ENCODE measurements at regions not wholly inside any gene's neighbourhood (a gene's known extent, or its start where the extent isn't known, plus 50 kb on each side); places are given as distances from the start of the nearest gene placed in this dataset.

DNA sequence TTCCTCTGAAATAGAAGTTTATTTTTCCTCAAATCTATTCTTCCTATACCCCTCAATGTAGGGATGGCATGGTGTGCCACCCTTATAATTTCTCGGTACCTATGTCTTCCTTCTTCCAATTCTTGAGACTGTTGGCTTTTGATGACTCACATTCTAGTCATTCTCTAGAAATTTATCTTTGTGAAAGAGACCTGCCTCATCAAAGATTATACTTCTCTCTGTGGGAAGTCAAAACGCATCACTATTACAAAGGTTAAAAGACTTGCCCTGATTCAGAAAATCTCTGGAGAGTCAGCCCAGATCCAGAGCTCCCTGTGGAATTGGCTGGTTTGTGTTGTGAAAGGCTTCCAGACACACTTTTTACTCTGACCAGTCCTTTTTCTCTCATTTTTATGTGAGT, 65.9 kb upstream of the FSTL5 start:
- DNase-seq (ENCODE audit: low read depth): no peak
- ChIA-PET CTCF (no interaction called here), POLR2A (no interaction called here)
- TF ChIP-seq, protein P1, sequence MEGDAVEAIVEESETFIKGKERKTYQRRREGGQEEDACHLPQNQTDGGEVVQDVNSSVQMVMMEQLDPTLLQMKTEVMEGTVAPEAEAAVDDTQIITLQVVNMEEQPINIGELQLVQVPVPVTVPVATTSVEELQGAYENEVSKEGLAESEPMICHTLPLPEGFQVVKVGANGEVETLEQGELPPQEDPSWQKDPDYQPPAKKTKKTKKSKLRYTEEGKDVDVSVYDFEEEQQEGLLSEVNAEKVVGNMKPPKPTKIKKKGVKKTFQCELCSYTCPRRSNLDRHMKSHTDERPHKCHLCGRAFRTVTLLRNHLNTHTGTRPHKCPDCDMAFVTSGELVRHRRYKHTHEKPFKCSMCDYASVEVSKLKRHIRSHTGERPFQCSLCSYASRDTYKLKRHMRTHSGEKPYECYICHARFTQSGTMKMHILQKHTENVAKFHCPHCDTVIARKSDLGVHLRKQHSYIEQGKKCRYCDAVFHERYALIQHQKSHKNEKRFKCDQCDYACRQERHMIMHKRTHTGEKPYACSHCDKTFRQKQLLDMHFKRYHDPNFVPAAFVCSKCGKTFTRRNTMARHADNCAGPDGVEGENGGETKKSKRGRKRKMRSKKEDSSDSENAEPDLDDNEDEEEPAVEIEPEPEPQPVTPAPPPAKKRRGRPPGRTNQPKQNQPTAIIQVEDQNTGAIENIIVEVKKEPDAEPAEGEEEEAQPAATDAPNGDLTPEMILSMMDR (IDR thresholded peaks at IDR 0.05; ENCODE audit: insufficient read depth, low read depth, low read length): no peak
- no peak overlapping the region for H3K4me3 ChIP-seq (ENCODE audit: low read depth, low read length)
- no peaks in the 10 kb centered on the region for H3K36me3 ChIP-seq (ENCODE audit: control insufficient read depth, insufficient read depth, low read length)
- no peaks in the 10 kb centered on the region for H3K27me3 ChIP-seq (ENCODE audit: control insufficient read depth, insufficient read depth, low read length)

DNA sequence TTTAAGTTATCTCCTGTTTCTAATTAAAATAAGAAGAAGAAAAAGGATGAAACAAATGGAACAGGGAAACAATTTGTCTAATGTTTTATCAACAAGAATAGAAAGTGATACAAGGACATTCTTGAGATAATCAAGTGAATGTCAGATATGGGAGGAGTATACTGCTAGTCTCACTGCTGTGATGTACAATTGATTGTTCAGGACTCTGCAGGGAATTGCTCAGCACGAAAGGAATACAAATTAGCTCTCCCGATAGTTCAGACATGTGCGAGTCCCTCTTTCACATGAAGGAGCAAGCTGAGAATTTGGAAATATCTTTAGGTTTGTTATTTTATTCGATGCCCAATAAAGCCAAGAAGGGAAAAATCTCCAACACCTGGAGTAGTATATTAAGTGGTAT, 57.3 kb upstream of the FSTL5 start:
- CTCF ChIA-PET: no interaction called here
- no peaks in the 10 kb centered on the region for H3K27me3 ChIP-seq (ENCODE audit: control insufficient read depth, insufficient read depth, low read length)
- H3K4me3 ChIP-seq (ENCODE audit: low read depth, low read length): no peak overlapping the region
- TF ChIP-seq, protein P1 (IDR thresholded peaks at IDR 0.05; ENCODE audit: insufficient read depth, low read depth, low read length): no peak
- POLR2A ChIA-PET: no interaction called here
- no peaks in the 10 kb centered on the region for H3K36me3 ChIP-seq (ENCODE audit: control insufficient read depth, insufficient read depth, low read length)
- no peak for DNase-seq (ENCODE audit: low read depth)

Data from BJ (cell line).